ENCODE measurements at regions not wholly inside any gene's neighbourhood (a gene's known extent, or its start where the extent isn't known, plus 50 kb on each side); places are given as distances from the start of the nearest gene placed in this dataset.

GRCh38 chr3:102553876-102554275, 119.1 kb downstream of the ZPLD1 start:
- no peak overlapping the region for H3K27ac Mint-ChIP-seq
- TF ChIP-seq, protein P1, sequence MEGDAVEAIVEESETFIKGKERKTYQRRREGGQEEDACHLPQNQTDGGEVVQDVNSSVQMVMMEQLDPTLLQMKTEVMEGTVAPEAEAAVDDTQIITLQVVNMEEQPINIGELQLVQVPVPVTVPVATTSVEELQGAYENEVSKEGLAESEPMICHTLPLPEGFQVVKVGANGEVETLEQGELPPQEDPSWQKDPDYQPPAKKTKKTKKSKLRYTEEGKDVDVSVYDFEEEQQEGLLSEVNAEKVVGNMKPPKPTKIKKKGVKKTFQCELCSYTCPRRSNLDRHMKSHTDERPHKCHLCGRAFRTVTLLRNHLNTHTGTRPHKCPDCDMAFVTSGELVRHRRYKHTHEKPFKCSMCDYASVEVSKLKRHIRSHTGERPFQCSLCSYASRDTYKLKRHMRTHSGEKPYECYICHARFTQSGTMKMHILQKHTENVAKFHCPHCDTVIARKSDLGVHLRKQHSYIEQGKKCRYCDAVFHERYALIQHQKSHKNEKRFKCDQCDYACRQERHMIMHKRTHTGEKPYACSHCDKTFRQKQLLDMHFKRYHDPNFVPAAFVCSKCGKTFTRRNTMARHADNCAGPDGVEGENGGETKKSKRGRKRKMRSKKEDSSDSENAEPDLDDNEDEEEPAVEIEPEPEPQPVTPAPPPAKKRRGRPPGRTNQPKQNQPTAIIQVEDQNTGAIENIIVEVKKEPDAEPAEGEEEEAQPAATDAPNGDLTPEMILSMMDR (IDR thresholded peaks at IDR 0.05) = no peak
- no peak overlapping the region for H3K27ac ChIP-seq (ENCODE audit: low read depth in 1 of 2, low read length in 2 of 2)
- no peaks in the 10 kb centered on the region for H3K36me3 Mint-ChIP-seq (ENCODE audit: low read depth)
- ChIA-PET POLR2A (no interaction called here), CTCF (no interaction called here)
- H3K9me3 Mint-ChIP-seq = no peaks in the 10 kb centered on the region
- no peaks in the 10 kb centered on the region for H3K4me1 ChIP-seq (ENCODE audit: insufficient read depth, low read length)
- H3K4me3 Mint-ChIP-seq = no peak overlapping the region
- ATAC-seq (ENCODE audit: poor library complexity) = no peak
- no peaks in the 10 kb centered on the region for H3K36me3 ChIP-seq (ENCODE audit: insufficient read depth, low read length)
- H3K27me3 Mint-ChIP-seq = peaks cover 18% of the 10 kb centered on the region
- intact Hi-C loops (cut with DNase I, micrococcal nuclease) = no loop called here
- no peak overlapping the region for H3K4me3 ChIP-seq (ENCODE audit: low read length)
- no peak for DNase-seq
- peaks cover 0 to 18% of the 10 kb centered on the region in 2 experiments for H3K27me3 ChIP-seq (ENCODE audit: control insufficient read depth in 1 of 2, insufficient read depth in 2 of 2, low read length in 2 of 2)
- H3K9me3 ChIP-seq (ENCODE audit: control insufficient read depth in 1 of 2, insufficient read depth in 1 of 2, low read length in 2 of 2) = no peaks in the 10 kb centered on the region
- H3K4me1 Mint-ChIP-seq (ENCODE audit: low read depth) = no peaks in the 10 kb centered on the region

GRCh38 chr3:102570511-102570910, 135.7 kb downstream of the ZPLD1 start:
- Mint-ChIP-seq H3K9me3 (peaks cover 6% of the 10 kb centered on the region), H3K27ac (no peak overlapping the region), H3K27me3 (peaks cover 20% of the 10 kb centered on the region), H3K4me1 (ENCODE audit: low read depth) (no peaks in the 10 kb centered on the region), H3K4me3 (no peak overlapping the region), H3K36me3 (ENCODE audit: low read depth) (no peaks in the 10 kb centered on the region)
- H3K9me3 ChIP-seq (ENCODE audit: control insufficient read depth in 1 of 2, insufficient read depth in 1 of 2, low read length in 2 of 2) = peaks cover 0 to 2% of the 10 kb centered on the region in 2 experiments
- H3K4me3 ChIP-seq (ENCODE audit: low read length) = no peak overlapping the region
- ATAC-seq (ENCODE audit: poor library complexity) (no peak), DNase-seq (no peak)
- ChIA-PET CTCF (no interaction called here), POLR2A (no interaction called here)
- TF ChIP-seq, protein P1 (IDR thresholded peaks at IDR 0.05) = no peak
- no peak overlapping the region for H3K27ac ChIP-seq (ENCODE audit: low read depth in 1 of 2, low read length in 2 of 2)
- no peaks in the 10 kb centered on the region for H3K27me3 ChIP-seq (ENCODE audit: control insufficient read depth in 1 of 2, insufficient read depth in 2 of 2, low read length in 2 of 2)
- intact Hi-C loops (cut with DNase I, micrococcal nuclease) = no loop called here
- H3K36me3 ChIP-seq (ENCODE audit: insufficient read depth, low read length) = no peaks in the 10 kb centered on the region
- no peaks in the 10 kb centered on the region for H3K4me1 ChIP-seq (ENCODE audit: insufficient read depth, low read length)

- Histone ChIP-seq H3K9me3 (ENCODE audit: control insufficient read depth in 1 of 2, insufficient read depth in 1 of 2, low read length in 2 of 2) (no peaks in the 10 kb centered on the region), H3K27ac (ENCODE audit: low read depth in 1 of 2, low read length in 2 of 2) (no peak overlapping the region), H3K27me3 (ENCODE audit: control insufficient read depth in 1 of 2, insufficient read depth in 2 of 2, low read length in 2 of 2) (no peaks in the 10 kb centered on the region), H3K4me3 (ENCODE audit: low read length) (no peak overlapping the region), H3K4me1 (ENCODE audit: insufficient read depth, low read length) (no peaks in the 10 kb centered on the region), H3K36me3 (ENCODE audit: insufficient read depth, low read length) (no peaks in the 10 kb centered on the region)
- intact Hi-C loops (cut with DNase I, micrococcal nuclease) = no loop called here
- TF ChIP-seq, protein P1 (IDR thresholded peaks at IDR 0.05) = no peak
- Mint-ChIP-seq H3K27me3 (peaks cover 19% of the 10 kb centered on the region), H3K9me3 (peaks cover 3% of the 10 kb centered on the region), H3K36me3 (ENCODE audit: low read depth) (no peaks in the 10 kb centered on the region), H3K4me1 (ENCODE audit: low read depth) (no peaks in the 10 kb centered on the region), H3K27ac (no peak overlapping the region), H3K4me3 (no peak overlapping the region)
- POLR2A ChIA-PET = no interaction called here
- DNase-seq (no peak), ATAC-seq (ENCODE audit: poor library complexity) (no peak)
- CTCF ChIA-PET = no interaction called here
Measured at GRCh38 chr3:102571006-102571405, 136.2 kb downstream of the ZPLD1 start.
